HG03135 (cell line): ENCODE measurements at regions not wholly inside any gene's neighbourhood (a gene's known extent, or its start where the extent isn't known, plus 50 kb on each side); places are given as distances from the start of the nearest gene placed in this dataset.

Source experiments
- ATAC-seq: cut with Tn5 transposase; IDR thresholded peaks from one replicate; pipeline ENCODE4 v1.9.1; 2021; ENCODE audit warnings: mild to moderate bottlenecking, moderate library complexity; ENCODE audit not compliant: unreplicated experiment

DNA sequence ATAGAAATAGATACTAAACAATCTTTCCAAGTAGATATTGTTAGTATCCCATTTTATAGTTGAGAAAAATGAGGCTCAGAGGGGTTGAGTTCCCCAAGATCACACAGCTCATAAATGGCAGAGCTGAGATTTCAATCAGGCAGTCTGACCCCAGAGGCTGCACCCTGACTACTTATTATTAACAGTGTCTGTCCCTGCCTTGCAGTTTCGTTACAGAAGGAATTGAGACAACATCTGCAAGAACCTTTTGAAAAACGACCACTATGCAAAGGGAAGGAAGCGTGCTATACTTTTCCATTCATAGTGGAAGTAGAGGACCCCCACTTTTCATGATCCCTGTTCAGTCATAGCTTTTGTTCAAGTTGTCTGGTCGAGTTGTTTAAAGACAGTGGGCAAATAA, 53.2 kb upstream of the SEC11C start:
- ATAC-seq: no peak

DNA sequence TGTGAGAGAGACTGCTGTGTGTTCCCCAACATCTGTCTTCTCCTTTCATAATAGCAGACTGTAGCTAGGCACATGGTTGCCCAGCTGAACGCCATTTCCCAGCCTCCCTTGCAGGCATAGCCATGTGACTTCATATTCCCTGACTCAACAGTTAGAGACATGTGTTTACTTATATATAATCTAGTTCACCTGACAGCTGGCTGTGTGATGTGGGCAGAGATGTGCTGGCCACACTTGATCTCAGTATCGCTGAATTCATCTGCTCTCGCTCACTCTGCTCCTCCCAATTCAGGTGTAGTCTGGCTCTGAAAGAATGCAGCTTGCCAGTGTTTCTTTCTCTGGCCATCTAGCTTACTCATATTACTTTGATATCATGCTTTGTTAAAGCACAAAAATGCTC, 52.3 kb upstream of the SEC11C start:
- ATAC-seq: no peak
